HK-2 (cell line): ENCODE measurements at regions not wholly inside any gene's neighbourhood (a gene's known extent, or its start where the extent isn't known, plus 50 kb on each side); places are given as distances from the start of the nearest gene placed in this dataset.
"Not testable (repeated sequence)": the region's sequence is repeated elsewhere in the genome, so short reads cannot be mapped to it uniquely, and the experiment has no call there.

Experiments
- DNase-seq: peaks from one replicate; pipeline ENCODE4 v3.0.0-alpha.2; 2018; ENCODE audit not compliant: unreplicated experiment

GRCh38 chr19:27718234-27718633, 1494.7 kb downstream of the UQCRFS1 start:
- no peak for DNase-seq

- no peak for DNase-seq
These were observed 1495.1 kb downstream of the UQCRFS1 start for GRCh38 chr19:27717825-27718224.

GRCh38 chr19:27716922-27717321, 1496.0 kb downstream of the UQCRFS1 start:
- DNase-seq = no peak

GRCh38 chr19:27714857-27715256, 1498.1 kb downstream of the UQCRFS1 start:
- DNase-seq = no peak

GRCh38 chr19:27709496-27709895, 1503.5 kb downstream of the UQCRFS1 start:
- no peak for DNase-seq

GRCh38 chr19:27708986-27709385, 1504.0 kb downstream of the UQCRFS1 start:
- not testable (repeated sequence) for DNase-seq

GRCh38 chr19:27707026-27707425, 1505.9 kb downstream of the UQCRFS1 start:
- DNase-seq = not testable (repeated sequence)

- no peak for DNase-seq
These were observed 1507.1 kb downstream of the UQCRFS1 start for GRCh38 chr19:27705896-27706295.

- DNase-seq = no peak
These were observed 1518.4 kb downstream of the UQCRFS1 start for GRCh38 chr19:27694361-27695055.

GRCh38 chr19:27691991-27692390, 1521.0 kb downstream of the UQCRFS1 start:
- peak; percentile 8 for DNase-seq

- no peak for DNase-seq
These were observed 1523.2 kb downstream of the UQCRFS1 start for GRCh38 chr19:27689734-27690241.

- no peak for DNase-seq
These were observed 1528.7 kb downstream of the UQCRFS1 start for GRCh38 chr19:27684293-27684692.

- no peak for DNase-seq
These were observed 1531.0 kb downstream of the UQCRFS1 start for GRCh38 chr19:27681972-27682371.

- DNase-seq = no peak
These were observed 1533.0 kb downstream of the UQCRFS1 start for GRCh38 chr19:27679905-27680304.

- DNase-seq = no peak
These were observed 1533.6 kb downstream of the UQCRFS1 start for GRCh38 chr19:27679399-27679798.

GRCh38 chr19:27676877-27677276, 1536.1 kb downstream of the UQCRFS1 start:
- no peak for DNase-seq

GRCh38 chr19:27676334-27676733, 1536.6 kb downstream of the UQCRFS1 start:
- DNase-seq = no peak

- DNase-seq = no peak
These were observed 1537.2 kb downstream of the UQCRFS1 start for GRCh38 chr19:27675771-27676170.

- no peak for DNase-seq
These were observed 1538.2 kb downstream of the UQCRFS1 start for GRCh38 chr19:27674701-27675100.

GRCh38 chr19:27673986-27674385, 1539.0 kb downstream of the UQCRFS1 start:
- no peak for DNase-seq

GRCh38 chr19:27672309-27673047, 1540.5 kb downstream of the UQCRFS1 start:
- peak; percentile 41 for DNase-seq

- no peak for DNase-seq
These were observed 1541.1 kb downstream of the UQCRFS1 start for GRCh38 chr19:27671876-27672275.

- DNase-seq = no peak
These were observed 1552.5 kb downstream of the UQCRFS1 start for GRCh38 chr19:27660428-27660827.
